ENCODE measurements at regions not wholly inside any gene's neighbourhood (a gene's known extent, or its start where the extent isn't known, plus 50 kb on each side); places are given as distances from the start of the nearest gene placed in this dataset.

DNA sequence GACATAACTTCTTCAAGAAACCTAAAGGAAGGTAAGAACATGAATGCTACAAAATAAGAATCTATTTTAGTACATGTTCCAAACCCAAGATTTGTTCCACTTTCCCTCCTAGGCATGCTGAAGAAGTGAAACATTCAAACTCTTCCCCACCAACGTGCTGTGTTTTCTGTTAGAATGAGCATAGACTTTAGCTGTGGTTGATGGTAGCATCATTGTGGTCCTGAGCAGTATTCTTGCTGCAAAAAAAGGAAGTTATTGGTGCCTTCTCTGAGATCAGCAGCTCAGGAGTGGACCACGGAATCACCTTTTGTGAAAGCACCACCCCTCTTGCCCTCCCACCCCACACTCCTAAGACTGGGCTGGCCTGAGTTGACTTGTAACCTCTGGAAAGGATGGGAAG, 100.4 kb upstream of the POGK start (continued):
- TF ChIP-seq RNF2 (IDR thresholded peaks at IDR 0.05; ENCODE audit: borderline replicate concordance, low read depth, low read length, missing control alignments, poor library complexity, severe bottlenecking): no peak
- no peak for TF ChIP-seq POLR2AphosphoS5 (IDR thresholded peaks at IDR 0.05; ENCODE audit: low read depth, low read length)
- no peak for TF ChIP-seq SP1 (IDR thresholded peaks at IDR 0.05; ENCODE audit: low read depth, low read length)
- no peak for TF ChIP-seq CHD1 (IDR thresholded peaks at IDR 0.05; ENCODE audit: low read depth, low read length)
- TF ChIP-seq, protein P1, sequence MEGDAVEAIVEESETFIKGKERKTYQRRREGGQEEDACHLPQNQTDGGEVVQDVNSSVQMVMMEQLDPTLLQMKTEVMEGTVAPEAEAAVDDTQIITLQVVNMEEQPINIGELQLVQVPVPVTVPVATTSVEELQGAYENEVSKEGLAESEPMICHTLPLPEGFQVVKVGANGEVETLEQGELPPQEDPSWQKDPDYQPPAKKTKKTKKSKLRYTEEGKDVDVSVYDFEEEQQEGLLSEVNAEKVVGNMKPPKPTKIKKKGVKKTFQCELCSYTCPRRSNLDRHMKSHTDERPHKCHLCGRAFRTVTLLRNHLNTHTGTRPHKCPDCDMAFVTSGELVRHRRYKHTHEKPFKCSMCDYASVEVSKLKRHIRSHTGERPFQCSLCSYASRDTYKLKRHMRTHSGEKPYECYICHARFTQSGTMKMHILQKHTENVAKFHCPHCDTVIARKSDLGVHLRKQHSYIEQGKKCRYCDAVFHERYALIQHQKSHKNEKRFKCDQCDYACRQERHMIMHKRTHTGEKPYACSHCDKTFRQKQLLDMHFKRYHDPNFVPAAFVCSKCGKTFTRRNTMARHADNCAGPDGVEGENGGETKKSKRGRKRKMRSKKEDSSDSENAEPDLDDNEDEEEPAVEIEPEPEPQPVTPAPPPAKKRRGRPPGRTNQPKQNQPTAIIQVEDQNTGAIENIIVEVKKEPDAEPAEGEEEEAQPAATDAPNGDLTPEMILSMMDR (IDR thresholded peaks at IDR 0.05; ENCODE audit: control extremely low read depth in 1 of 3, insufficient read depth in 1 of 3, low read depth in 1 of 3, low read length in 3 of 3): no peak
- TF ChIP-seq SRF (IDR thresholded peaks at IDR 0.05; ENCODE audit: low read depth, low read length): no peak
- TF ChIP-seq, protein P2, sequence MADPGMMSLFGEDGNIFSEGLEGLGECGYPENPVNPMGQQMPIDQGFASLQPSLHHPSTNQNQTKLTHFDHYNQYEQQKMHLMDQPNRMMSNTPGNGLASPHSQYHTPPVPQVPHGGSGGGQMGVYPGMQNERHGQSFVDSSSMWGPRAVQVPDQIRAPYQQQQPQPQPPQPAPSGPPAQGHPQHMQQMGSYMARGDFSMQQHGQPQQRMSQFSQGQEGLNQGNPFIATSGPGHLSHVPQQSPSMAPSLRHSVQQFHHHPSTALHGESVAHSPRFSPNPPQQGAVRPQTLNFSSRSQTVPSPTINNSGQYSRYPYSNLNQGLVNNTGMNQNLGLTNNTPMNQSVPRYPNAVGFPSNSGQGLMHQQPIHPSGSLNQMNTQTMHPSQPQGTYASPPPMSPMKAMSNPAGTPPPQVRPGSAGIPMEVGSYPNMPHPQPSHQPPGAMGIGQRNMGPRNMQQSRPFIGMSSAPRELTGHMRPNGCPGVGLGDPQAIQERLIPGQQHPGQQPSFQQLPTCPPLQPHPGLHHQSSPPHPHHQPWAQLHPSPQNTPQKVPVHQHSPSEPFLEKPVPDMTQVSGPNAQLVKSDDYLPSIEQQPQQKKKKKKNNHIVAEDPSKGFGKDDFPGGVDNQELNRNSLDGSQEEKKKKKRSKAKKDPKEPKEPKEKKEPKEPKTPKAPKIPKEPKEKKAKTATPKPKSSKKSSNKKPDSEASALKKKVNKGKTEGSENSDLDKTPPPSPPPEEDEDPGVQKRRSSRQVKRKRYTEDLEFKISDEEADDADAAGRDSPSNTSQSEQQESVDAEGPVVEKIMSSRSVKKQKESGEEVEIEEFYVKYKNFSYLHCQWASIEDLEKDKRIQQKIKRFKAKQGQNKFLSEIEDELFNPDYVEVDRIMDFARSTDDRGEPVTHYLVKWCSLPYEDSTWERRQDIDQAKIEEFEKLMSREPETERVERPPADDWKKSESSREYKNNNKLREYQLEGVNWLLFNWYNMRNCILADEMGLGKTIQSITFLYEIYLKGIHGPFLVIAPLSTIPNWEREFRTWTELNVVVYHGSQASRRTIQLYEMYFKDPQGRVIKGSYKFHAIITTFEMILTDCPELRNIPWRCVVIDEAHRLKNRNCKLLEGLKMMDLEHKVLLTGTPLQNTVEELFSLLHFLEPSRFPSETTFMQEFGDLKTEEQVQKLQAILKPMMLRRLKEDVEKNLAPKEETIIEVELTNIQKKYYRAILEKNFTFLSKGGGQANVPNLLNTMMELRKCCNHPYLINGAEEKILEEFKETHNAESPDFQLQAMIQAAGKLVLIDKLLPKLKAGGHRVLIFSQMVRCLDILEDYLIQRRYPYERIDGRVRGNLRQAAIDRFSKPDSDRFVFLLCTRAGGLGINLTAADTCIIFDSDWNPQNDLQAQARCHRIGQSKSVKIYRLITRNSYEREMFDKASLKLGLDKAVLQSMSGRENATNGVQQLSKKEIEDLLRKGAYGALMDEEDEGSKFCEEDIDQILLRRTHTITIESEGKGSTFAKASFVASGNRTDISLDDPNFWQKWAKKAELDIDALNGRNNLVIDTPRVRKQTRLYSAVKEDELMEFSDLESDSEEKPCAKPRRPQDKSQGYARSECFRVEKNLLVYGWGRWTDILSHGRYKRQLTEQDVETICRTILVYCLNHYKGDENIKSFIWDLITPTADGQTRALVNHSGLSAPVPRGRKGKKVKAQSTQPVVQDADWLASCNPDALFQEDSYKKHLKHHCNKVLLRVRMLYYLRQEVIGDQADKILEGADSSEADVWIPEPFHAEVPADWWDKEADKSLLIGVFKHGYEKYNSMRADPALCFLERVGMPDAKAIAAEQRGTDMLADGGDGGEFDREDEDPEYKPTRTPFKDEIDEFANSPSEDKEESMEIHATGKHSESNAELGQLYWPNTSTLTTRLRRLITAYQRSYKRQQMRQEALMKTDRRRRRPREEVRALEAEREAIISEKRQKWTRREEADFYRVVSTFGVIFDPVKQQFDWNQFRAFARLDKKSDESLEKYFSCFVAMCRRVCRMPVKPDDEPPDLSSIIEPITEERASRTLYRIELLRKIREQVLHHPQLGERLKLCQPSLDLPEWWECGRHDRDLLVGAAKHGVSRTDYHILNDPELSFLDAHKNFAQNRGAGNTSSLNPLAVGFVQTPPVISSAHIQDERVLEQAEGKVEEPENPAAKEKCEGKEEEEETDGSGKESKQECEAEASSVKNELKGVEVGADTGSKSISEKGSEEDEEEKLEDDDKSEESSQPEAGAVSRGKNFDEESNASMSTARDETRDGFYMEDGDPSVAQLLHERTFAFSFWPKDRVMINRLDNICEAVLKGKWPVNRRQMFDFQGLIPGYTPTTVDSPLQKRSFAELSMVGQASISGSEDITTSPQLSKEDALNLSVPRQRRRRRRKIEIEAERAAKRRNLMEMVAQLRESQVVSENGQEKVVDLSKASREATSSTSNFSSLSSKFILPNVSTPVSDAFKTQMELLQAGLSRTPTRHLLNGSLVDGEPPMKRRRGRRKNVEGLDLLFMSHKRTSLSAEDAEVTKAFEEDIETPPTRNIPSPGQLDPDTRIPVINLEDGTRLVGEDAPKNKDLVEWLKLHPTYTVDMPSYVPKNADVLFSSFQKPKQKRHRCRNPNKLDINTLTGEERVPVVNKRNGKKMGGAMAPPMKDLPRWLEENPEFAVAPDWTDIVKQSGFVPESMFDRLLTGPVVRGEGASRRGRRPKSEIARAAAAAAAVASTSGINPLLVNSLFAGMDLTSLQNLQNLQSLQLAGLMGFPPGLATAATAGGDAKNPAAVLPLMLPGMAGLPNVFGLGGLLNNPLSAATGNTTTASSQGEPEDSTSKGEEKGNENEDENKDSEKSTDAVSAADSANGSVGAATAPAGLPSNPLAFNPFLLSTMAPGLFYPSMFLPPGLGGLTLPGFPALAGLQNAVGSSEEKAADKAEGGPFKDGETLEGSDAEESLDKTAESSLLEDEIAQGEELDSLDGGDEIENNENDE (IDR thresholded peaks at IDR 0.05; ENCODE audit: insufficient replicate concordance, low read length): no peak
- TF ChIP-seq KDM4A (IDR thresholded peaks at IDR 0.05; ENCODE audit: low read depth, low read length, severe bottlenecking): no peak

Measured in H1 (cell line).